ENCODE measurements at regions not wholly inside any gene's neighbourhood (a gene's known extent, or its start where the extent isn't known, plus 50 kb on each side); places are given as distances from the start of the nearest gene placed in this dataset.
A peak's percentile ranks its signal among the peaks of the same experiment; 100 is the strongest.

DNA sequence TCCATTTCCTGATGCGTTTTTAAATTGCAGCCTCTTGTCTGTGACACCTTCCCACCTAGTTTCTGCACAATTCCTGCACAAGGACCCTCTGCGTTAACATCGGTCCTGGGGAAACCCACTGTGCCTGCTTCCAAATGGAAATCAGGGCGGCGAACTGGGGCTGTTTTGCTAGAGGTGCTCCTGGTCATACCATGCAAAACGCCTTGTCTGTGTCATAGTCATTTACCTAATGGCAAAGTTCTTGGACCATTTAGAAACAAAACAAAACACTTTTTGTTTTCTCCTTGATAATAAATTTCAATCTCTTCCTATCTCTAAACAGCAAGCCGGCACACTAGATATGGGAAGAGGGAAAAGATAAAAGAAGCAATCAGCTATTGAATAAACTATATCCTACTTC, 206.9 kb upstream of the KLF14 start:
- no peaks in the 10 kb centered on the region for H3K9me3 ChIP-seq
- H3K27ac ChIP-seq = peak overlapping the region; percentile 66 to 88 (median 76)
- H3K4me1 ChIP-seq = peaks cover 0 to 37% (median 7%) of the 10 kb centered on the region in 4 donors
- DNase-seq = no peak
- H3K4me3 ChIP-seq = peak overlapping the region; percentile 27 to 62 (median 40)
- TF ChIP-seq POLR2A (IDR thresholded peaks at IDR 0.05) = no peak
- TF ChIP-seq, protein P1, sequence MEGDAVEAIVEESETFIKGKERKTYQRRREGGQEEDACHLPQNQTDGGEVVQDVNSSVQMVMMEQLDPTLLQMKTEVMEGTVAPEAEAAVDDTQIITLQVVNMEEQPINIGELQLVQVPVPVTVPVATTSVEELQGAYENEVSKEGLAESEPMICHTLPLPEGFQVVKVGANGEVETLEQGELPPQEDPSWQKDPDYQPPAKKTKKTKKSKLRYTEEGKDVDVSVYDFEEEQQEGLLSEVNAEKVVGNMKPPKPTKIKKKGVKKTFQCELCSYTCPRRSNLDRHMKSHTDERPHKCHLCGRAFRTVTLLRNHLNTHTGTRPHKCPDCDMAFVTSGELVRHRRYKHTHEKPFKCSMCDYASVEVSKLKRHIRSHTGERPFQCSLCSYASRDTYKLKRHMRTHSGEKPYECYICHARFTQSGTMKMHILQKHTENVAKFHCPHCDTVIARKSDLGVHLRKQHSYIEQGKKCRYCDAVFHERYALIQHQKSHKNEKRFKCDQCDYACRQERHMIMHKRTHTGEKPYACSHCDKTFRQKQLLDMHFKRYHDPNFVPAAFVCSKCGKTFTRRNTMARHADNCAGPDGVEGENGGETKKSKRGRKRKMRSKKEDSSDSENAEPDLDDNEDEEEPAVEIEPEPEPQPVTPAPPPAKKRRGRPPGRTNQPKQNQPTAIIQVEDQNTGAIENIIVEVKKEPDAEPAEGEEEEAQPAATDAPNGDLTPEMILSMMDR (IDR thresholded peaks at IDR 0.05) = no peak
- no peaks in the 10 kb centered on the region for H3K36me3 ChIP-seq
- H3K27me3 ChIP-seq = no peaks in the 10 kb centered on the region

DNA sequence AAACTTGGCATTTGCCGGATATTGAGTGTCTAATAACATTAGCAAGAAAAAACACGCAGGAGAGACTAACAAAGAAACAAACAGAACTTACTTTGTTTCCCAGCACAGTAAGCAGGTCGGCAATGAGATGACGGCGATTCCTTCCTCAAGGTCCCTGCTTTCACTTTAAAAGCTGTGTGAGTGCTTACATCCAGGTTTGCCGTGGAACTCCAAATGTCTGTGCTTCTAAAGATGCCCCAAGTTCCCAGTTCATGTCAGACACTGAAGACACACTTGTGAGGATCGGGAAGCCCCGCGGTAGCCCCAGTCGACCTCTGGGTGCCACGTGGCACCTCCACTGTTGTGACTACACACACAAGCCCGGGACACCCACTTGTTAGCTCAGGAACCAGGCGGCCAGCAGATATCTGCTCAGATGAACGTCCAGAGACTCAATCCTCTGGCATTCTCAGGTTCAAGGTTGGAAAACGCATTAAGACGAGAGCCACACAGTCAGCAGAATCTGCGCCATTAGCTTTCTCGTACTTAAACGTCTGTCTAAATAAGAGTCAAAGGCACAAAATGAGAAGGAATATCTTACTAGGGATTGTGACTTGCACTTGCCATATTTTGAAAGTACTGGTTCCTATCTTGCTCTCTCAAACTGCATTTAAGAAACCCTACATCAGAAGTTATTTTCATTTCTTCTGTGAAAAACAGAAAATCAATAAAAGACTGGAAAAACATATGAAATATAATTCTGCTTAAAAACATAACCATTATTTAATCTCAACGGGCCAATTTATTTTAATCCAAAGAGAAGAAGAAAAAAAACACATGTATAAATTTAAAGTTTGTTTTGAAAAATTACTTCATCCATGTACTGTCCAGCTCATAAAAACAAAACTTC, 207.6 kb upstream of the KLF14 start:
- Histone ChIP-seq H3K9me3 (no peaks in the 10 kb centered on the region), H3K36me3 (no peaks in the 10 kb centered on the region), H3K27ac (peak overlapping the region; percentile 66 to 88 (median 76)), H3K4me1 (peaks cover 0 to 37% (median 7%) of the 10 kb centered on the region in 4 donors), H3K4me3 (peak overlapping the region; percentile 27 to 62 (median 40)), H3K27me3 (no peaks in the 10 kb centered on the region)
- peak; percentile 48 to 84 (median 82) for DNase-seq
- TF ChIP-seq, protein P1 (IDR thresholded peaks at IDR 0.05) = peak in 1 of 6 experiments; percentile 1
- peak; percentile 36 to 50 for TF ChIP-seq POLR2A (IDR thresholded peaks at IDR 0.05)

DNA sequence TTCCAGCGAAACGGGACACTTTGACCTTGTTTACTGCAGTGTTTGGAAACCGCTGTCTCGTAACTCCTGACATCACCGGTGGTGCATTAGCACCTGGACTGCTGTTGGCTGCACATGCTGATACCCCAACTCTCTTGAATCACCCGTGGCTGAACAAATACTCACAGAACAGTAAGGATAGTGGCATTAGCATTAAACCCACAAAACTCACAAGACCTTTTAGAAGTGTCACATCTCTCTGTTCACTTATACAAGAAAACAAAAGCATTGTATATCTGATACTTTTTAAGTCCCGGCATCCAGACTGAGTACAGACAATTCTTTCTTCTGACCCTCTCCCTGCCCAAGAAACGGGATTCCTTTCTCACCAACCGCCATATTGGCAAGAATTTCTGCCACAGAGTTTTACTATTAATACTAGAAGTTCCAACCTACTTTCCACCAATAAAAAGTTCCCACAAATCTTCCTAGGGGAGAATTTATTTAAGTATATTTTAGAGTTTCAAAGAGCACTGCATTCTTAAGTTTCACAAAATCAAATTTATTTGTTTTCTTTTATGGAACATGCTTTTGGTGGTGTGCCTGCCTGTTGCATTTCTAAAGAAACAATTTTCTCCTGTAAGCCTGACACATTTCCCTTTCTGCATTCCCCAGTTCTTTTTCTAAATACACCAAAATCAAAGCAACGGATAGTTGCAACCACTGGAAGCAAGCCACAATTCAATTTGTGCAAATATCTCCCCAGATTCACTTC, 208.4 kb upstream of the KLF14 start:
- peak overlapping the region; percentile 66 to 88 (median 76) for H3K27ac ChIP-seq

DNA sequence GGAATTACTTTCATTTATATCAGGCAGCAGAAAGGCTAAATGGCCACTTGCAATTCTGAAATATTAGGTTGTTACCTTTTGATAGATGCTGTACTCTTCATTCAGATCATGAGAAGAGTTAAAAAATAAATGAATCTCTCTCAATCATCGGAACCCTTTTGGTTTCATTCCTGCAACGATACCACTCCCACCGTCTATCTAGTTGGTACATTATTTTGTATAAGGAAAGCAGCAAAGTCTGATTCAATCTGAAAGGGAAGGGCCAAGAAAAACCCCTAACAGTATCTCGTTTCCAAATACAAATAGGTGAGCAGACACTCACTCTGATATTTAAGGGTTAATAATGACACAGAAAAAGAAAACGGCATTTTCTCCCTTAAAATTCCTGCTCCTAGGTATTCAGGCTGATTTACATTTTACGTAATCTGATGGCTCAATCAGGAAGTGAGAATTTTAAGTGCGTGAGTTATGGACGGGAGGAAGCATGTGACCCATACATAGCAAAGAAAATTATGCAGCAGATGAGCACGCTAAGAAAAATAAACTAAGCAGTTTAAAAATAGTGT, 209.4 kb upstream of the KLF14 start:
- no peak for DNase-seq
- H3K27me3 ChIP-seq = no peaks in the 10 kb centered on the region
- TF ChIP-seq, protein P1 (IDR thresholded peaks at IDR 0.05) = no peak
- TF ChIP-seq POLR2A (IDR thresholded peaks at IDR 0.05) = peak in 1 of 2 donors; percentile 12
- H3K9me3 ChIP-seq = no peaks in the 10 kb centered on the region
- H3K4me3 ChIP-seq = peak overlapping the region in 3 of 4 donors; percentile 14 to 62 (median 51)
- H3K36me3 ChIP-seq = no peaks in the 10 kb centered on the region
- peak overlapping the region; percentile 66 to 88 (median 76) for H3K27ac ChIP-seq
- H3K4me1 ChIP-seq = peaks cover 0 to 29% (median 10%) of the 10 kb centered on the region in 4 donors

More for the DNA sequence above, 208.4 kb upstream of the KLF14 start:
- no peaks in the 10 kb centered on the region for H3K27me3 ChIP-seq
- H3K4me1 ChIP-seq = peaks cover 0 to 37% (median 7%) of the 10 kb centered on the region in 4 donors
- peak; percentile 58 to 89 (median 73) for DNase-seq
- no peaks in the 10 kb centered on the region for H3K36me3 ChIP-seq
- peak overlapping the region in 2 of 4 donors; percentile 51 to 62 for H3K4me3 ChIP-seq
- H3K9me3 ChIP-seq = no peaks in the 10 kb centered on the region
- peak; percentile 46 to 78 for TF ChIP-seq POLR2A (IDR thresholded peaks at IDR 0.05)
- TF ChIP-seq, protein P1 (IDR thresholded peaks at IDR 0.05) = no peak

DNA sequence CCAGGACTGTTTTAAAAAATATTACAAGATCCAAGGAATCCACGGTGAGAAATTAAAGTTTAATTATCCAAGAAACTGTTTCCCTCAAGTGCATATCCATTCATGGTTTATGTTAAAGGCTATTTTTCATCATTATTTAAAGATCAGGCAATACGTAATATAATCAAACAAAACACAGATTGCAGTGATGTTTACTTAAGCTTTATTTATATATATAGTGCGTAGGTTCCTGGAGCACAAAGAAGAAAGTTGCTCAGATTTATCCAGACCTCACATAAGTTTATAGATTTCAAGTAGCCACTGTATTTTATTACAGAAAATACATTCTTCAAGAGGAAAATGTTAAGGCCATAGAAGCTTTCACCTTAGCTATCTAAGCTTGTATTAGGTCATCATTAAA, 210.0 kb upstream of the KLF14 start:
- DNase-seq = no peak
- TF ChIP-seq, protein P1 (IDR thresholded peaks at IDR 0.05) = no peak
- no peak for TF ChIP-seq POLR2A (IDR thresholded peaks at IDR 0.05)
- Histone ChIP-seq H3K27me3 (no peaks in the 10 kb centered on the region), H3K36me3 (no peaks in the 10 kb centered on the region), H3K27ac (peak overlapping the region; percentile 66 to 88 (median 76)), H3K4me1 (peaks cover 0 to 27% (median 12%) of the 10 kb centered on the region in 4 donors), H3K9me3 (no peaks in the 10 kb centered on the region), H3K4me3 (peak overlapping the region in 2 of 4 donors; percentile 51 to 62)

All from Peyer's patch (tissue), 4 donors.